H1 (cell line): ENCODE measurements at regions not wholly inside any gene's neighbourhood (a gene's known extent, or its start where the extent isn't known, plus 50 kb on each side); places are given as distances from the start of the nearest gene placed in this dataset.

Experiments
- CTCF ChIA-PET: fragments of 300-600 bp; sonication (Branson Sonifier 250); formaldehyde crosslinking; loops from one replicate; lab custom pipeline; 2021; ENCODE audit not compliant: partially characterized antibody; lab: Charles Lee
- POLR2A ChIA-PET: fragments of 300-600 bp; sonication (Branson Sonifier 250); formaldehyde crosslinking; loops from one replicate; lab custom pipeline; 2021; ENCODE audit warnings: inconsistent platforms; ENCODE audit not compliant: partially characterized antibody; lab: Charles Lee
- DNase-seq, 2 experiments: peaks; one replicate each; pipeline versions ENCODE4 v3.0.0 to v3.0.0-alpha.2; 2010 to 2022; ENCODE audit warnings: low spot score in 2 of 2, low read depth in 1 of 2, mixed read lengths in 1 of 2
- FAIRE-seq: peaks from 2 replicates; lab custom pipeline; 2011; peaks lifted over from hg19 to GRCh38; lab: Jason Lieb, UNC
- H2AFZ ChIP-seq: 2 replicates; pipeline ENCODE4 v1.8.1; 2012; ENCODE audit warnings: low read length, inconsistent platforms
- H2AK5ac ChIP-seq: 2 replicates; pipeline ENCODE4 v1.6.1; 2013; ENCODE audit warnings: low read depth, low read length
- H2BK120ac ChIP-seq: replicated peaks from 2 replicates; pipeline ENCODE3; 2013; ENCODE audit warnings: low read depth, low read length, inconsistent platforms
- H2BK12ac ChIP-seq: 2 replicates; pipeline ENCODE4 v1.6.1; 2013; ENCODE audit warnings: low read depth, low read length
- H2BK15ac ChIP-seq: 2 replicates; pipeline ENCODE4 v1.6.1; 2013; ENCODE audit warnings: low read length
- H2BK20ac ChIP-seq: 2 replicates; pipeline ENCODE4 v1.6.1; 2013; ENCODE audit warnings: low read length
- H2BK5ac ChIP-seq: 2 replicates; pipeline ENCODE4 v1.6.1; 2013; ENCODE audit warnings: low read depth, low read length
- H3K14ac ChIP-seq: 2 replicates; pipeline ENCODE4 v1.6.1; 2013; ENCODE audit warnings: inconsistent platforms; ENCODE audit not compliant: insufficient read length
- H3K18ac ChIP-seq: 2 replicates; pipeline ENCODE4 v1.6.1; 2013; ENCODE audit warnings: low read length; ENCODE audit errors: extremely low read depth
- H3K23ac ChIP-seq: 2 replicates; pipeline ENCODE4 v1.6.1; 2013; ENCODE audit warnings: inconsistent platforms; ENCODE audit not compliant: insufficient read length
- H3K23me2 ChIP-seq: 2 replicates; pipeline ENCODE4 v1.6.1; 2013; ENCODE audit warnings: low read depth, low read length
- H3K27ac ChIP-seq: 2 replicates; pipeline ENCODE4 v1.6.1; 2011; ENCODE audit warnings: low read depth, low read length, inconsistent platforms
- H3K27me3 ChIP-seq, 4 experiments: replicated peaks in 1 of 4; 1 replicate in 1 of 4; 2 replicates in 3 of 4; pipeline versions ENCODE4 v1.6.1 to v1.8.1; 2011 to 2013; ENCODE audit warnings: low read length in 3 of 4, mild to moderate bottlenecking in 3 of 4, inconsistent platforms in 2 of 4, mixed read lengths in 2 of 4, moderate library complexity in 1 of 4; ENCODE audit not compliant: control insufficient read depth in 3 of 4, insufficient read depth in 3 of 4; ENCODE audit errors: extremely low read depth in 1 of 4
- H3K36me3 ChIP-seq, 4 experiments: 2 replicates each; pipeline versions ENCODE4 v1.6.1 to v1.8.1; 2011 to 2013; ENCODE audit warnings: mild to moderate bottlenecking in 4 of 4, low read length in 3 of 4, moderate library complexity in 2 of 4, control low read depth in 1 of 4, inconsistent platforms in 1 of 4; ENCODE audit not compliant: insufficient read depth in 4 of 4, control insufficient read depth in 2 of 4
- H3K4ac ChIP-seq: replicated peaks from 2 replicates; pipeline ENCODE3; 2013; ENCODE audit warnings: low read length, low read depth, mixed read lengths, inconsistent platforms; ENCODE audit not compliant: insufficient read length
- H3K4me1 ChIP-seq, 4 experiments: replicated peaks in 1 of 4; 1 replicate in 1 of 4; 2 replicates in 3 of 4; pipeline versions ENCODE4 v1.6.1 to v1.8.1; 2011 to 2013; ENCODE audit warnings: low read length in 3 of 4, inconsistent platforms in 2 of 4, mixed read lengths in 1 of 4; ENCODE audit not compliant: insufficient read depth in 4 of 4, control insufficient read depth in 3 of 4
- H3K4me2 ChIP-seq, 2 experiments: 2 replicates each; pipeline versions ENCODE4 v1.6.1 to v1.8.1; 2011 to 2013; ENCODE audit warnings: low read depth in 2 of 2, low read length in 2 of 2, control low read depth in 1 of 2, inconsistent platforms in 1 of 2, mild to moderate bottlenecking in 1 of 2; ENCODE audit not compliant: insufficient read depth in 1 of 2
- H3K4me3 ChIP-seq, 4 experiments: fragments of 200-600, 300-600 bp in 1 of 4; sonication (generic), shearing (Covaris generic), sonication (Bioruptor Twin) in 1 of 4; 2 replicates each; pipeline versions ENCODE4 v1.5.1 to v1.8.1; 2011 to 2016; ENCODE audit warnings: low read length in 4 of 4, low read depth in 3 of 4, control low read depth in 2 of 4, inconsistent platforms in 2 of 4, mild to moderate bottlenecking in 2 of 4, mixed read lengths in 1 of 4, moderate library complexity in 1 of 4; ENCODE audit not compliant: insufficient read depth in 2 of 4; ENCODE audit errors: extremely low read depth in 1 of 4
- H3K56ac ChIP-seq: replicated peaks from 2 replicates; pipeline ENCODE3; 2013; ENCODE audit warnings: low read depth, mild to moderate bottlenecking, mixed read lengths, low read length, inconsistent platforms; ENCODE audit not compliant: insufficient read length
- H3K79me1 ChIP-seq: 2 replicates; pipeline ENCODE4 v1.6.1; 2013; ENCODE audit warnings: low read depth, low read length, control low read depth
- H3K79me2 ChIP-seq, 2 experiments: 2 replicates each; pipeline versions ENCODE4 v1.6.1 to v1.8.1; 2012 to 2013; ENCODE audit warnings: low read length in 2 of 2, mild to moderate bottlenecking in 2 of 2, inconsistent platforms in 1 of 2; ENCODE audit not compliant: insufficient read depth in 2 of 2, control insufficient read depth in 1 of 2
- H3K9ac ChIP-seq, 4 experiments: replicated peaks in 1 of 4; 1 replicate in 1 of 4; 2 replicates in 3 of 4; pipeline versions ENCODE4 v1.6.1 to v1.8.1; 2011 to 2013; ENCODE audit warnings: low read depth in 3 of 4, low read length in 3 of 4, control low read depth in 2 of 4, mild to moderate bottlenecking in 2 of 4, moderate library complexity in 2 of 4, inconsistent platforms in 1 of 4; ENCODE audit errors: extremely low read depth in 1 of 4
- H3K9me3 ChIP-seq, 2 experiments: 2 replicates each; pipeline versions ENCODE4 v1.6.1 to v1.8.1; 2012 to 2013; ENCODE audit warnings: mild to moderate bottlenecking in 2 of 2, moderate library complexity in 2 of 2, control low read depth in 1 of 2, inconsistent platforms in 1 of 2, low read depth in 1 of 2, low read length in 1 of 2, mixed read lengths in 1 of 2; ENCODE audit not compliant: insufficient read depth in 2 of 2
- H4K20me1 ChIP-seq, 2 experiments: replicated peaks in 1 of 2; 2 replicates each; pipeline versions ENCODE3 to v1.8.1; 2011 to 2013; ENCODE audit warnings: inconsistent platforms in 2 of 2, low read length in 2 of 2, mild to moderate bottlenecking in 1 of 2; ENCODE audit not compliant: insufficient read depth in 2 of 2, control insufficient read depth in 1 of 2
- H4K5ac ChIP-seq: 2 replicates; pipeline ENCODE4 v1.6.1; 2013; ENCODE audit warnings: low read length, low read depth, mixed read lengths, inconsistent platforms; ENCODE audit not compliant: insufficient read length
- H4K8ac ChIP-seq: 2 replicates; pipeline ENCODE4 v1.8.0; 2013; ENCODE audit warnings: mild to moderate bottlenecking, moderate library complexity, low read length, inconsistent platforms; ENCODE audit not compliant: insufficient read depth; ENCODE audit errors: extremely low read depth
- H4K91ac ChIP-seq: replicated peaks from 2 replicates; pipeline ENCODE3; 2013; ENCODE audit warnings: low read length, mixed read lengths, inconsistent platforms; ENCODE audit not compliant: insufficient read length
- ASH2L ChIP-seq: fragments of 200-600, 300-600 bp; sonication (generic); IDR thresholded peaks from one replicate; pipeline ENCODE4 v1.7.1; 2017; ENCODE audit warnings: low read length
- EP300 ChIP-seq, 2 experiments: IDR thresholded peaks; 1 replicate in 1 of 2; 2 replicates in 1 of 2; pipeline ENCODE4 v1.6.1; 2011 to 2012; ENCODE audit warnings: low read depth in 2 of 2, low read length in 2 of 2, mild to moderate bottlenecking in 2 of 2, borderline replicate concordance in 1 of 2, inconsistent platforms in 1 of 2, moderate library complexity in 1 of 2
- MAFK ChIP-seq: IDR thresholded peaks from 2 replicates; pipeline ENCODE4 v1.6.1; 2012; ENCODE audit warnings: low read depth, mild to moderate bottlenecking, improper control_type of control experiment, low read length
- NRF1 ChIP-seq: IDR thresholded peaks from 2 replicates; pipeline ENCODE4 v1.6.1; 2011; ENCODE audit warnings: mild to moderate bottlenecking, low read depth, low read length, improper control_type of control experiment
- SRF ChIP-seq: IDR thresholded peaks from 2 replicates; pipeline ENCODE4 v1.6.1; 2011; ENCODE audit warnings: mild to moderate bottlenecking, low read depth, low read length, moderate library complexity
- WGBS, 2 experiments: shearing (Covaris generic) in 1 of 2; methylation state at CpG; one replicate each; pipeline versions ENCODE4 v1.1.6 to v1.1.7; 2013 to 2015; ENCODE audit warnings: low lambda C conversion rate in 2 of 2, mixed read lengths in 2 of 2, inconsistent platforms in 1 of 2, low coverage in 1 of 2, missing lambda C conversion rate in 1 of 2; ENCODE audit not compliant: insufficient replicate concordance in 2 of 2, insufficient coverage in 1 of 2, insufficient read length in 1 of 2; ENCODE audit errors: extremely low coverage in 1 of 2, missing lambda C conversion rate in 1 of 2; 5-methylcytosine and 5-hydroxymethylcytosine counted together

DNA sequence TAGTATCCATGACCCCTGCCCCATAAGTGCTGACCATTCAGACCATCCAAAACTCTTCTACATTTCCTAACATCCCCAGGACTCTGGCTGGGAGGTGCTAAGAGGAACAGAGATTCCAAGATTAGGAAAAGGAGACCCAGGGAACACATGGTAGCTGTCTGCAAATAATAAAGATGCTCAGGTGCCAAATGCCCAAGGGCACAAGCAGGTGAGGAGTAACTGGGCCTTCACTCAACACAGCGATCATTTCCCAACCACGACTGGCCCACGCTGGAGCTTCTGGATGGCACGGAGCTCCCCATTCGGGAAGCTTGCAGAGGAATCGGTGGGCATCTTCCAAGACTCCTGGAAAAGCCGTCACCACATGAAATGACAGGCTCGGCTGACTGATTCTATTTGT is 255.9 kb upstream of the SMIM21 start:
- Histone ChIP-seq H3K79me2 (no peaks in the 10 kb centered on the region), H3K4ac (no peak overlapping the region), H2BK120ac (no peak overlapping the region), H3K56ac (no peak overlapping the region), H4K5ac (no peak overlapping the region), H3K4me2 (no peak overlapping the region), H3K18ac (no peak overlapping the region), H2BK20ac (no peak overlapping the region), H3K79me1 (no peaks in the 10 kb centered on the region), H2AK5ac (no peak overlapping the region), H4K20me1 (no peaks in the 10 kb centered on the region), H3K9me3 (no peaks in the 10 kb centered on the region), H3K23ac (no peak overlapping the region), H3K4me3 (no peak overlapping the region)
- CTCF ChIA-PET, result interaction anchor here (0.6 to 3.6 kb wide), 2 partner anchors 8 to 131 kb away, joined by 4 to 16 read pairs; no protein-coding TSS in a partner anchor
- DNase-seq, result no peak
- WGBS, 2 experiments, result 94% methylated on average over 8 of the region's 8 CpGs; no CpG with 5 or more reads in 1 of the 2 experiments
- no peak for FAIRE-seq
- TF ChIP-seq EP300 (IDR thresholded peaks at IDR 0.05; ENCODE audit: borderline replicate concordance in 1 of 2, low read depth in 2 of 2, low read length in 2 of 2) (no peak), ASH2L (no peak), SRF (no peak), NRF1 (no peak), MAFK (no peak)
- TF ChIP-seq, all 59 proteins: peak for 0
- Histone ChIP-seq H2AFZ (no peak overlapping the region), H3K36me3 (no peaks in the 10 kb centered on the region), H4K91ac (no peak overlapping the region), H3K27ac (no peak overlapping the region), H2BK15ac (no peak overlapping the region), H3K9ac (no peak overlapping the region), H3K27me3 (no peaks in the 10 kb centered on the region), H3K14ac (no peak overlapping the region), H2BK12ac (no peak overlapping the region), H3K23me2 (peaks cover 2% of the 10 kb centered on the region; the same call in 1 of the 2 replicates), H3K4me1 (no peaks in the 10 kb centered on the region), H2BK5ac (no peak overlapping the region), H4K8ac (no peak overlapping the region)
- POLR2A ChIA-PET, result no interaction called here
